Endodermal cell (in vitro differentiated cells): ENCODE measurements at regions not wholly inside any gene's neighbourhood (a gene's known extent, or its start where the extent isn't known, plus 50 kb on each side); places are given as distances from the start of the nearest gene placed in this dataset.
A peak's percentile ranks its signal among the peaks of the same experiment; 100 is the strongest.

Source experiments
- DNase-seq: peaks from one replicate; pipeline ENCODE4 v3.0.0-alpha.2; 2017
- H3K27ac ChIP-seq: 2 replicates; pipeline ENCODE4 v1.5.1; 2013; ENCODE audit warnings: mild to moderate bottlenecking, low read depth, low read length, moderate library complexity
- H3K27me3 ChIP-seq: 2 replicates; pipeline ENCODE4 v1.6.1; 2013; ENCODE audit warnings: mild to moderate bottlenecking, low read length, moderate library complexity; ENCODE audit not compliant: insufficient read depth, control insufficient read depth, poor library complexity, severe bottlenecking
- H3K36me3 ChIP-seq: 2 replicates; pipeline ENCODE4 v1.7.0; 2013; ENCODE audit warnings: mild to moderate bottlenecking, low read length, moderate library complexity; ENCODE audit not compliant: control insufficient read depth, insufficient read depth
- H3K4me1 ChIP-seq: one replicate; pipeline ENCODE4 v1.7.0; 2013; ENCODE audit warnings: low read length; ENCODE audit not compliant: control insufficient read depth, insufficient read depth
- H3K4me3 ChIP-seq: 2 replicates; pipeline ENCODE4 v1.5.1; 2013; ENCODE audit warnings: mild to moderate bottlenecking, low read length, moderate library complexity
- H3K9ac ChIP-seq: 2 replicates; pipeline ENCODE4 v1.6.1; 2013; ENCODE audit warnings: mild to moderate bottlenecking, low read length, moderate library complexity; ENCODE audit not compliant: poor library complexity, severe bottlenecking; ENCODE audit errors: extremely low read depth
- H3K9me3 ChIP-seq: 2 replicates; pipeline ENCODE4 v1.6.1; 2013; ENCODE audit warnings: mild to moderate bottlenecking, low read length, moderate library complexity; ENCODE audit not compliant: control insufficient read depth
- H3K27ac Mint-ChIP-seq: 2 replicates; pipeline ENCODE4 v1.8.0; 2020; ENCODE audit warnings: mixed read lengths
- H3K27me3 Mint-ChIP-seq: 2 replicates; pipeline ENCODE4 v1.8.0; 2021; ENCODE audit warnings: mild to moderate bottlenecking, mixed read lengths; ENCODE audit not compliant: insufficient read depth
- H3K36me3 Mint-ChIP-seq: 2 replicates; pipeline ENCODE4 v1.8.0; 2020; ENCODE audit warnings: low read depth, mixed read lengths
- H3K4me1 Mint-ChIP-seq: 2 replicates; pipeline ENCODE4 v1.8.0; 2020; ENCODE audit warnings: mixed read lengths
- H3K4me3 Mint-ChIP-seq: 2 replicates; pipeline ENCODE4 v1.8.0; 2020; ENCODE audit warnings: mild to moderate bottlenecking, moderate library complexity, mixed read lengths
- H3K9me3 Mint-ChIP-seq: 2 replicates; pipeline ENCODE4 v1.8.0; 2020; ENCODE audit warnings: mild to moderate bottlenecking, mixed read lengths
- CTCF ChIP-seq: fragments of 200-600 bp; sonication (generic); conservative IDR thresholded peaks from 2 replicates; pipeline ENCODE4 v1.5.0; 2021; ENCODE audit warnings: antibody characterized with exemption, mild to moderate bottlenecking
- WGBS, 2 experiments: methylation state at CpG; one replicate each; pipeline versions ENCODE4 v1.1.5 to v1.1.7; 2013; ENCODE audit warnings: missing lambda C conversion rate in 2 of 2, mixed read lengths in 1 of 2; ENCODE audit not compliant: insufficient coverage in 1 of 2, insufficient read length in 1 of 2; 5-methylcytosine and 5-hydroxymethylcytosine counted together

GRCh38 chr12:25052196-25052913 is 103.5 kb upstream of the BCAT1 start:
- no peaks in the 10 kb centered on the region for H3K27me3 ChIP-seq
- H3K27me3 Mint-ChIP-seq: no peaks in the 10 kb centered on the region
- no peak overlapping the region for H3K27ac ChIP-seq
- no peak overlapping the region for H3K4me3 Mint-ChIP-seq
- no peaks in the 10 kb centered on the region for H3K9me3 ChIP-seq
- no peaks in the 10 kb centered on the region for H3K4me1 ChIP-seq
- no peak overlapping the region for H3K4me3 ChIP-seq
- no peak for TF ChIP-seq CTCF
- H3K36me3 Mint-ChIP-seq: no peaks in the 10 kb centered on the region
- peak; percentile 49 for DNase-seq
- 86 to 88% methylated on average over 10 to 11 of the region's 11 CpGs for WGBS, 2 experiments
- peaks cover 8% of the 10 kb centered on the region for H3K4me1 Mint-ChIP-seq
- H3K9ac ChIP-seq: no peak overlapping the region
- H3K9me3 Mint-ChIP-seq: peaks cover 14% of the 10 kb centered on the region
- no peak overlapping the region for H3K27ac Mint-ChIP-seq
- no peaks in the 10 kb centered on the region for H3K36me3 ChIP-seq

- no peak for DNase-seq
- Mint-ChIP-seq H3K9me3 (peaks cover 21% of the 10 kb centered on the region), H3K4me3 (no peak overlapping the region), H3K27ac (peak overlapping the region; percentile 20), H3K27me3 (no peaks in the 10 kb centered on the region), H3K4me1 (peaks cover 8% of the 10 kb centered on the region), H3K36me3 (peaks cover 4% of the 10 kb centered on the region)
- Histone ChIP-seq H3K27me3 (no peaks in the 10 kb centered on the region), H3K9me3 (peaks cover 5% of the 10 kb centered on the region), H3K9ac (no peak overlapping the region), H3K4me1 (no peaks in the 10 kb centered on the region), H3K27ac (no peak overlapping the region), H3K36me3 (no peaks in the 10 kb centered on the region), H3K4me3 (no peak overlapping the region)
- WGBS, 2 experiments: 89 to 96% methylated on average over 3 to 5 of the region's 5 CpGs
- TF ChIP-seq CTCF: no peak
These were observed 102.8 kb upstream of the BCAT1 start for GRCh38 chr12:25051656-25052195.

- no peak overlapping the region for H3K4me3 Mint-ChIP-seq
These were observed 102.3 kb upstream of the BCAT1 start for GRCh38 chr12:25051171-25051570.

More at GRCh38 chr12:25051171-25051570, 102.3 kb upstream of the BCAT1 start:
- 92 to 94% methylated on average over 4 to 6 of the region's 6 CpGs for WGBS, 2 experiments
- H3K9me3 ChIP-seq: peaks cover 10% of the 10 kb centered on the region
- peaks cover 4% of the 10 kb centered on the region for H3K36me3 Mint-ChIP-seq
- H3K4me1 ChIP-seq: no peaks in the 10 kb centered on the region
- no peaks in the 10 kb centered on the region for H3K36me3 ChIP-seq
- DNase-seq: no peak
- H3K27ac Mint-ChIP-seq: peak overlapping the region; percentile 20
- H3K9me3 Mint-ChIP-seq: peaks cover 25% of the 10 kb centered on the region
- H3K9ac ChIP-seq: no peak overlapping the region
- H3K27me3 Mint-ChIP-seq: no peaks in the 10 kb centered on the region
- H3K4me1 Mint-ChIP-seq: peaks cover 8% of the 10 kb centered on the region
- no peak overlapping the region for H3K4me3 ChIP-seq
- no peak for TF ChIP-seq CTCF
- H3K27me3 ChIP-seq: no peaks in the 10 kb centered on the region
- H3K27ac ChIP-seq: no peak overlapping the region
